NCI-H345 treated with DMSO at 0.1 percent for 48 hours (cell line): ENCODE measurements at regions not wholly inside any gene's neighbourhood (a gene's known extent, or its start where the extent isn't known, plus 50 kb on each side); places are given as distances from the start of the nearest gene placed in this dataset.

Experiments
- DNase-seq: peaks from one replicate; lab custom pipeline; 2025; ENCODE audit not compliant: unreplicated experiment; lab: John Stamatoyannopoulos, UW

- DNase-seq, result no peak
Measured at GRCh38 chr2:240225660-240226475, 85.4 kb upstream of the OTOS start.

- no peak for DNase-seq
Measured at GRCh38 chr2:240226672-240227537, 86.4 kb upstream of the OTOS start.

- no peak for DNase-seq
Measured at GRCh38 chr2:240227538-240228428, 87.3 kb upstream of the OTOS start.

- no peak for DNase-seq
Measured at GRCh38 chr2:240229005-240229404, 88.5 kb upstream of the OTOS start.

GRCh38 chr2:240229603-240230235, 89.3 kb upstream of the OTOS start:
- DNase-seq, result no peak

GRCh38 chr2:240230291-240230931, 90.0 kb upstream of the OTOS start:
- no peak for DNase-seq

- no peak for DNase-seq
Measured at GRCh38 chr2:240231838-240232244, 91.4 kb upstream of the OTOS start.

GRCh38 chr2:240232264-240232915, 91.9 kb upstream of the OTOS start:
- DNase-seq, result no peak

- peak; percentile 80 for DNase-seq
Measured at GRCh38 chr2:240232961-240233884, 92.8 kb upstream of the OTOS start.

- no peak for DNase-seq
Measured at GRCh38 chr2:240233885-240234502, 93.5 kb upstream of the OTOS start.

GRCh38 chr2:240234503-240234951, 94.1 kb upstream of the OTOS start:
- DNase-seq, result no peak

GRCh38 chr2:240235149-240235803, 94.8 kb upstream of the OTOS start:
- DNase-seq, result no peak

GRCh38 chr2:240235811-240236210, 95.4 kb upstream of the OTOS start:
- no peak for DNase-seq

GRCh38 chr2:240236217-240237111, 96.0 kb upstream of the OTOS start:
- DNase-seq, result peak; percentile 78

GRCh38 chr2:240237609-240238174, 97.2 kb upstream of the OTOS start:
- DNase-seq, result peak; percentile 72

GRCh38 chr2:240238201-240238600, 97.7 kb upstream of the OTOS start:
- DNase-seq, result no peak
